ENCODE measurements at regions not wholly inside any gene's neighbourhood (a gene's known extent, or its start where the extent isn't known, plus 50 kb on each side); places are given as distances from the start of the nearest gene placed in this dataset.

DNA sequence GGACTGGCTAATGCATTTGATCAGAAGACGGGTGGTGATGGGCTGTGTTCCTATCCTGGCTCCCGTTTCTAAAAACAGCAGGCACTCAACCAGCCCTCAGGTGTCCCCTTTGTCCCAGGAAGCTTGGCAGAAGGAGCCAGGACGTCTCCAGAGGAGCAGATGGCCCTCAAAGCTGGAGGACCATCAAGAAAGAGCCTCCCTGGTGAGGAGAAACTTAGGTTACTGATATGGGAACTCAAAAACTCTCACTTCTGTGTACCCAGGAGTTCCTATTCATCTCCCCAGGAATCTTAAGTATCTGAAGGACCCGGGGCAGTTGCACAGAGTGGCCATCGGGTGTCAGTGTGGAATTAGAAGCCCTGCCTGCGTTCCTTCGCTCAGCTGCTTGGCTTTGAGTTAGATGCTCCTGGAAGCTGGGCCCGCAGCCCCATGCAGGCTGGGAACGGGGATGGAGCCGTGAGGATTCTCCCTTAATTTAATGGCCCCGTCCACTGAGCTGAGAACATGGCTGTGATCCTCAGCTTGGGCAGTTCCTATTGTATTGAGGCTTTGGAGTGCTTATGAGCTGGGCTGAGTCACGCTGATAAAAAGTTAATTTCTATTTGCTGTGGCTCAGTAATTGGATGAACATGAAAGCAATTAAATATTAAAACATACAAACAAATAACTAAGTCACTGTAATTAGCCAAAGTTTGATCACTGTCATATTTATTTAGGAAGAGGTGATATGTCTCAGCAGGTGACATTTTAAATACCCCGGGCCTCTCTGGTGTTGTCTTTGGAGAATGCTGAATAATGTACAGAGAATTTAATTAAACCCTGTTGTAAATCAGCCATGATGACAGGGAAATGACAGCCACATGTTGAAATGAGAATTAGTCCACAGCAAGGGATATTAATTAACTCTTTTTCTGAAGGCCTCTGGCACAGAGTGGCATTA, 402.1 kb downstream of the SEC14L1 start:
- TF ChIP-seq CTCF (IDR thresholded peaks at IDR 0.05) = peak; percentile 88
- ChIA-PET CTCF (interaction anchor here (0.6 to 1.3 kb wide), 9 partner anchors 14 to 545 kb away, joined by 3 to 9 read pairs (median 3); no protein-coding TSS in a partner anchor), POLR2A (interaction anchor here (0.8 to 2.5 kb wide), 4 partner anchors 103 to 415 kb away, joined by 3 to 17 read pairs (median 4); partner anchors contain the start of gene TNRC6C)
- no peaks in the 10 kb centered on the region for H3K36me3 Mint-ChIP-seq (ENCODE audit: low read depth)
- Histone ChIP-seq H3K27ac (ENCODE audit: low read depth in 1 of 2, low read length in 2 of 2) (no peak overlapping the region), H3K27me3 (ENCODE audit: control insufficient read depth in 1 of 2, insufficient read depth in 2 of 2, low read length in 2 of 2) (no peaks in the 10 kb centered on the region), H3K4me3 (ENCODE audit: low read length) (no peak overlapping the region), H3K4me1 (ENCODE audit: insufficient read depth, low read length) (peaks cover 6% of the 10 kb centered on the region), H3K9me3 (ENCODE audit: control insufficient read depth in 1 of 2, insufficient read depth in 1 of 2, low read length in 2 of 2) (no peaks in the 10 kb centered on the region), H3K36me3 (ENCODE audit: insufficient read depth, low read length) (no peaks in the 10 kb centered on the region)
- no peak overlapping the region for H3K27ac Mint-ChIP-seq
- intact Hi-C loops (cut with DNase I, micrococcal nuclease) = loop anchor here (1.0 to 10.0 kb wide), 4 partner anchors 198 to 471 kb away; no protein-coding TSS in a partner anchor
- DNase-seq = peak; percentile 45 to 80 (median 56)
- no peaks in the 10 kb centered on the region for H3K4me1 Mint-ChIP-seq (ENCODE audit: low read depth)
- no peaks in the 10 kb centered on the region for H3K9me3 Mint-ChIP-seq
- peak; percentile 93 for ATAC-seq (ENCODE audit: poor library complexity)
- peaks cover 7% of the 10 kb centered on the region for H3K27me3 Mint-ChIP-seq
- H3K4me3 Mint-ChIP-seq = no peak overlapping the region

- Mint-ChIP-seq H3K36me3 (ENCODE audit: low read depth) (no peaks in the 10 kb centered on the region), H3K9me3 (no peaks in the 10 kb centered on the region), H3K27ac (no peak overlapping the region), H3K4me1 (ENCODE audit: low read depth) (no peaks in the 10 kb centered on the region), H3K4me3 (no peak overlapping the region), H3K27me3 (peaks cover 7% of the 10 kb centered on the region)
- Histone ChIP-seq H3K27me3 (ENCODE audit: control insufficient read depth in 1 of 2, insufficient read depth in 2 of 2, low read length in 2 of 2) (no peaks in the 10 kb centered on the region), H3K4me1 (ENCODE audit: insufficient read depth, low read length) (peaks cover 6% of the 10 kb centered on the region), H3K4me3 (ENCODE audit: low read length) (no peak overlapping the region), H3K36me3 (ENCODE audit: insufficient read depth, low read length) (no peaks in the 10 kb centered on the region), H3K27ac (ENCODE audit: low read depth in 1 of 2, low read length in 2 of 2) (no peak overlapping the region), H3K9me3 (ENCODE audit: control insufficient read depth in 1 of 2, insufficient read depth in 1 of 2, low read length in 2 of 2) (no peaks in the 10 kb centered on the region)
- no peak for DNase-seq
- ChIA-PET POLR2A (interaction anchor here (2.5 kb wide), 1 partner anchor 414 kb away, joined by 17 read pairs; the partner anchor contains the start of gene TNRC6C), CTCF (no interaction called here)
- no peak for ATAC-seq (ENCODE audit: poor library complexity)
- intact Hi-C loops (cut with DNase I, micrococcal nuclease) = loop anchor here (2.0 to 10.0 kb wide), 2 partner anchors 197 to 381 kb away; no protein-coding TSS in a partner anchor
- TF ChIP-seq CTCF (IDR thresholded peaks at IDR 0.05) = no peak
These were observed 403.0 kb downstream of the SEC14L1 start for GRCh38 chr17:77543801-77544200.

- Mint-ChIP-seq H3K27me3 (peaks cover 4% of the 10 kb centered on the region), H3K4me3 (no peak overlapping the region), H3K27ac (no peak overlapping the region), H3K9me3 (no peaks in the 10 kb centered on the region), H3K4me1 (ENCODE audit: low read depth) (no peaks in the 10 kb centered on the region), H3K36me3 (ENCODE audit: low read depth) (no peaks in the 10 kb centered on the region)
- TF ChIP-seq CTCF (IDR thresholded peaks at IDR 0.05) = no peak
- no peaks in the 10 kb centered on the region for H3K9me3 ChIP-seq (ENCODE audit: control insufficient read depth in 1 of 2, insufficient read depth in 1 of 2, low read length in 2 of 2)
- ChIA-PET POLR2A (interaction anchor here (2.5 kb wide), 1 partner anchor 413 kb away, joined by 17 read pairs; the partner anchor contains the start of gene TNRC6C), CTCF (no interaction called here)
- H3K4me1 ChIP-seq (ENCODE audit: insufficient read depth, low read length) = peaks cover 6% of the 10 kb centered on the region
- DNase-seq (no peak), ATAC-seq (ENCODE audit: poor library complexity) (no peak)
- H3K27ac ChIP-seq (ENCODE audit: low read depth in 1 of 2, low read length in 2 of 2) = no peak overlapping the region
- H3K36me3 ChIP-seq (ENCODE audit: insufficient read depth, low read length) = no peaks in the 10 kb centered on the region
- H3K4me3 ChIP-seq (ENCODE audit: low read length) = no peak overlapping the region
- intact Hi-C loops (cut with DNase I, micrococcal nuclease) = loop anchor here in 1 of 2 experiments (10.0 kb wide), 1 partner anchor 380 kb away; no protein-coding TSS in a partner anchor
- no peaks in the 10 kb centered on the region for H3K27me3 ChIP-seq (ENCODE audit: control insufficient read depth in 1 of 2, insufficient read depth in 2 of 2, low read length in 2 of 2)
These were observed 403.8 kb downstream of the SEC14L1 start for GRCh38 chr17:77544347-77545110.
